A549 (cell line): ENCODE measurements at regions not wholly inside any gene's neighbourhood (a gene's known extent, or its start where the extent isn't known, plus 50 kb on each side); places are given as distances from the start of the nearest gene placed in this dataset.

Experiments
- CHD2 ChIP-seq: fragments of 150-350 bp; IDR thresholded peaks from 2 replicates; pipeline ENCODE4 v1.6.1; 2014; ENCODE audit warnings: low read length; ENCODE audit not compliant: partially characterized antibody
- EHMT2 ChIP-seq: fragments of 200-600 bp; sonication (generic); IDR thresholded peaks from 2 replicates; pipeline ENCODE4 v1.6.1; 2016; ENCODE audit warnings: antibody characterized with exemption, low read depth, mild to moderate bottlenecking, moderate library complexity
- EP300 ChIP-seq, 2 experiments: fragments of >200 bp; sonication (Bioruptor Twin); formaldehyde crosslinking; IDR thresholded peaks; 2 replicates in 1 of 2; 3 replicates in 1 of 2; pipeline ENCODE4 v1.6.1; 2016 to 2017
- ESRRA ChIP-seq: fragments of 150-350 bp; IDR thresholded peaks from 2 replicates; pipeline ENCODE4 v1.6.1; 2014; ENCODE audit warnings: mild to moderate bottlenecking, low read length, borderline replicate concordance
- MYC ChIP-seq: IDR thresholded peaks from 2 replicates; pipeline ENCODE4 v1.6.1; 2012; ENCODE audit warnings: mild to moderate bottlenecking, inconsistent platforms, low read length, improper control_type of control experiment, borderline replicate concordance
- NR3C1 ChIP-seq: fragments of >200 bp; sonication (Bioruptor Twin); formaldehyde crosslinking; IDR thresholded peaks from 3 replicates; pipeline ENCODE4 v1.6.1; 2017
- POLR2A ChIP-seq: IDR thresholded peaks from 2 replicates; pipeline ENCODE4 v1.6.1; 2012; ENCODE audit warnings: mild to moderate bottlenecking, low read length
- RAD21 ChIP-seq, 2 experiments: fragments of >200 bp in 1 of 2; sonication (Bioruptor Twin) in 1 of 2; formaldehyde crosslinking in 1 of 2; IDR thresholded peaks in 1 of 2; conservative IDR thresholded peaks in 1 of 2; 2 replicates in 1 of 2; 3 replicates in 1 of 2; pipeline ENCODE4 v1.6.1; 2012 to 2018; ENCODE audit warnings: inconsistent platforms in 1 of 2
- TF ChIP-seq, protein P1 (sequence below): fragments of >200 bp; sonication (Bioruptor Twin); formaldehyde crosslinking; IDR thresholded peaks from 3 replicates; pipeline ENCODE4 v1.5.1; 2016
- TF ChIP-seq, protein P2 (sequence below): fragments of 200-600 bp; sonication (generic); IDR thresholded peaks from 2 replicates; pipeline ENCODE4 v1.6.1; 2016; ENCODE audit warnings: antibody characterized with exemption, mild to moderate bottlenecking, moderate library complexity
- TF ChIP-seq, protein P3 (sequence below): IDR thresholded peaks from 2 replicates; pipeline ENCODE4 v1.6.1; 2012

DNA sequence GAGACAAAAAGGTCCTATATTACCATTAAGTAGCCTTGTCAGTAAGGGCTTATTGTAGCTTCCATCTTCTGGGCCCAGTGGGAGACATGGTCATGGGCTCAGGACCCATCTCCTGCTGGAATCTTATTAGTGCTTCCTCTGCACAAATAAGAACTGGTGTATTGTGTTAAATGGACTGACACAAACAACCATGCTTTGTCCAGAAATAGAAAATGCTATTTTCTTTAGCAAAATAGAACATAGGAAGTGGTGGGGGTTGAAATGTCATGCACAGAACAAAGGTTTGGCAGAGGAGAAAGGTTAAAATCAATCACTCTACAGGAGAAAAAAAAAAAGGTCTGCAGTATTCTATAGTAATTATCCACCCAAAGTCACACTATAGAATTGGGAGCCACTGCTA is 252.2 kb downstream of the ELAVL2 start:
- TF ChIP-seq, protein P1, sequence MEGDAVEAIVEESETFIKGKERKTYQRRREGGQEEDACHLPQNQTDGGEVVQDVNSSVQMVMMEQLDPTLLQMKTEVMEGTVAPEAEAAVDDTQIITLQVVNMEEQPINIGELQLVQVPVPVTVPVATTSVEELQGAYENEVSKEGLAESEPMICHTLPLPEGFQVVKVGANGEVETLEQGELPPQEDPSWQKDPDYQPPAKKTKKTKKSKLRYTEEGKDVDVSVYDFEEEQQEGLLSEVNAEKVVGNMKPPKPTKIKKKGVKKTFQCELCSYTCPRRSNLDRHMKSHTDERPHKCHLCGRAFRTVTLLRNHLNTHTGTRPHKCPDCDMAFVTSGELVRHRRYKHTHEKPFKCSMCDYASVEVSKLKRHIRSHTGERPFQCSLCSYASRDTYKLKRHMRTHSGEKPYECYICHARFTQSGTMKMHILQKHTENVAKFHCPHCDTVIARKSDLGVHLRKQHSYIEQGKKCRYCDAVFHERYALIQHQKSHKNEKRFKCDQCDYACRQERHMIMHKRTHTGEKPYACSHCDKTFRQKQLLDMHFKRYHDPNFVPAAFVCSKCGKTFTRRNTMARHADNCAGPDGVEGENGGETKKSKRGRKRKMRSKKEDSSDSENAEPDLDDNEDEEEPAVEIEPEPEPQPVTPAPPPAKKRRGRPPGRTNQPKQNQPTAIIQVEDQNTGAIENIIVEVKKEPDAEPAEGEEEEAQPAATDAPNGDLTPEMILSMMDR = no peak
- no peak for TF ChIP-seq EHMT2
- no peak for TF ChIP-seq NR3C1
- no peak for TF ChIP-seq MYC
- TF ChIP-seq EP300 (IDR thresholded peaks at IDR 0.05) = no peak
- TF ChIP-seq, protein P2, sequence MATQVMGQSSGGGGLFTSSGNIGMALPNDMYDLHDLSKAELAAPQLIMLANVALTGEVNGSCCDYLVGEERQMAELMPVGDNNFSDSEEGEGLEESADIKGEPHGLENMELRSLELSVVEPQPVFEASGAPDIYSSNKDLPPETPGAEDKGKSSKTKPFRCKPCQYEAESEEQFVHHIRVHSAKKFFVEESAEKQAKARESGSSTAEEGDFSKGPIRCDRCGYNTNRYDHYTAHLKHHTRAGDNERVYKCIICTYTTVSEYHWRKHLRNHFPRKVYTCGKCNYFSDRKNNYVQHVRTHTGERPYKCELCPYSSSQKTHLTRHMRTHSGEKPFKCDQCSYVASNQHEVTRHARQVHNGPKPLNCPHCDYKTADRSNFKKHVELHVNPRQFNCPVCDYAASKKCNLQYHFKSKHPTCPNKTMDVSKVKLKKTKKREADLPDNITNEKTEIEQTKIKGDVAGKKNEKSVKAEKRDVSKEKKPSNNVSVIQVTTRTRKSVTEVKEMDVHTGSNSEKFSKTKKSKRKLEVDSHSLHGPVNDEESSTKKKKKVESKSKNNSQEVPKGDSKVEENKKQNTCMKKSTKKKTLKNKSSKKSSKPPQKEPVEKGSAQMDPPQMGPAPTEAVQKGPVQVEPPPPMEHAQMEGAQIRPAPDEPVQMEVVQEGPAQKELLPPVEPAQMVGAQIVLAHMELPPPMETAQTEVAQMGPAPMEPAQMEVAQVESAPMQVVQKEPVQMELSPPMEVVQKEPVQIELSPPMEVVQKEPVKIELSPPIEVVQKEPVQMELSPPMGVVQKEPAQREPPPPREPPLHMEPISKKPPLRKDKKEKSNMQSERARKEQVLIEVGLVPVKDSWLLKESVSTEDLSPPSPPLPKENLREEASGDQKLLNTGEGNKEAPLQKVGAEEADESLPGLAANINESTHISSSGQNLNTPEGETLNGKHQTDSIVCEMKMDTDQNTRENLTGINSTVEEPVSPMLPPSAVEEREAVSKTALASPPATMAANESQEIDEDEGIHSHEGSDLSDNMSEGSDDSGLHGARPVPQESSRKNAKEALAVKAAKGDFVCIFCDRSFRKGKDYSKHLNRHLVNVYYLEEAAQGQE = no peak
- no peak for TF ChIP-seq CHD2
- no peak for TF ChIP-seq RAD21 (conservative IDR thresholded peaks at IDR 0.05 in 1 of 2, IDR thresholded peaks at IDR 0.05 in 1 of 2)
- no peak for TF ChIP-seq POLR2A
- TF ChIP-seq, protein P3, sequence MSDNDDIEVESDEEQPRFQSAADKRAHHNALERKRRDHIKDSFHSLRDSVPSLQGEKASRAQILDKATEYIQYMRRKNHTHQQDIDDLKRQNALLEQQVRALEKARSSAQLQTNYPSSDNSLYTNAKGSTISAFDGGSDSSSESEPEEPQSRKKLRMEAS = no peak
- no peak for TF ChIP-seq ESRRA
